H1 (cell line): ENCODE measurements at regions not wholly inside any gene's neighbourhood (a gene's known extent, or its start where the extent isn't known, plus 50 kb on each side); places are given as distances from the start of the nearest gene placed in this dataset. TPM values are rescaled to one million over a fixed set of nuclear protein-coding genes. Genes with fewer than 3 reads are reported as not detected.

Experiments
- small RNA-seq: library from polyadenylated mRNA; stranded (forward); fragments of <200 nt; extraction: miRNeasy Mini kit (QIAGEN cat#:217004); gene quantifications from one replicate; pipeline ENCODE3, GENCODE V24; 2013; ENCODE audit not compliant: insufficient read depth

Small RNA genes lying in the stretch of these regions (small RNA-seq; reads per million reads assigned to genes)
- not detected for gene RNU6-867P
